GM18499 (cell line): ENCODE measurements at regions not wholly inside any gene's neighbourhood (a gene's known extent, or its start where the extent isn't known, plus 50 kb on each side); places are given as distances from the start of the nearest gene placed in this dataset.
A peak's percentile ranks its signal among the peaks of the same experiment; 100 is the strongest.

Experiments
- ATAC-seq: cut with Tn5 transposase; IDR thresholded peaks from one replicate; pipeline ENCODE4 v1.9.1; 2021; ENCODE audit warnings: moderate number of reproducible peaks; ENCODE audit not compliant: insufficient read depth, unreplicated experiment

- ATAC-seq = no peak
Measured at GRCh38 chr16:56094231-56094630, 97.1 kb upstream of the GNAO1 start.

- no peak for ATAC-seq
Measured at GRCh38 chr16:56093055-56093454, 98.2 kb upstream of the GNAO1 start.

GRCh38 chr16:56090076-56090475 lies 101.2 kb upstream of the GNAO1 start:
- no peak for ATAC-seq

GRCh38 chr16:56087626-56088025 lies 103.7 kb upstream of the GNAO1 start:
- no peak for ATAC-seq

GRCh38 chr16:56081371-56081770 lies 109.9 kb upstream of the GNAO1 start:
- ATAC-seq = no peak

GRCh38 chr16:56075732-56076388 lies 115.4 kb upstream of the GNAO1 start:
- no peak for ATAC-seq

- no peak for ATAC-seq
Measured at GRCh38 chr16:56073508-56073907, 117.8 kb upstream of the GNAO1 start.

- ATAC-seq = no peak
Measured at GRCh38 chr16:56072096-56072495, 119.2 kb upstream of the GNAO1 start.

- ATAC-seq = no peak
Measured at GRCh38 chr16:56068816-56069215, 122.5 kb upstream of the GNAO1 start.

- no peak for ATAC-seq
Measured at GRCh38 chr16:56068314-56068713, 123.0 kb upstream of the GNAO1 start.

GRCh38 chr16:56067406-56067805 lies 123.9 kb upstream of the GNAO1 start:
- no peak for ATAC-seq

- ATAC-seq = no peak
Measured at GRCh38 chr16:56066617-56067016, 124.7 kb upstream of the GNAO1 start.

GRCh38 chr16:56063111-56063510 lies 128.2 kb upstream of the GNAO1 start:
- no peak for ATAC-seq

GRCh38 chr16:56057151-56057550 lies 134.1 kb upstream of the GNAO1 start:
- ATAC-seq = no peak

- ATAC-seq = no peak
Measured at GRCh38 chr16:56050916-56051315, 140.4 kb upstream of the GNAO1 start.

GRCh38 chr16:56048425-56049105 lies 142.7 kb upstream of the GNAO1 start:
- ATAC-seq = peak; percentile 91

GRCh38 chr16:56047307-56048234 lies 143.7 kb upstream of the GNAO1 start:
- ATAC-seq = no peak

GRCh38 chr16:56042416-56042815 lies 148.9 kb upstream of the GNAO1 start:
- ATAC-seq = no peak

- no peak for ATAC-seq
Measured at GRCh38 chr16:56041556-56042140, 149.6 kb upstream of the GNAO1 start.

- no peak for ATAC-seq
Measured at GRCh38 chr16:56038564-56039098, 152.7 kb upstream of the GNAO1 start.
